GM12878 (cell line): ENCODE measurements at regions not wholly inside any gene's neighbourhood (a gene's known extent, or its start where the extent isn't known, plus 50 kb on each side); places are given as distances from the start of the nearest gene placed in this dataset.
A peak's percentile ranks its signal among the peaks of the same experiment; 100 is the strongest.

ENCODE experiments used
- ASH2L ChIP-seq: fragments of 300-600, 200-600 bp; sonication (generic); IDR thresholded peaks from 2 replicates; pipeline ENCODE4 v1.6.1; 2017; ENCODE audit warnings: low read depth, mild to moderate bottlenecking, borderline replicate concordance
- ATF7 ChIP-seq: fragments of 450-650 bp; IDR thresholded peaks from 2 replicates; pipeline ENCODE4 v1.6.1; 2016; ENCODE audit warnings: low read depth, mild to moderate bottlenecking
- BCL11A ChIP-seq: IDR thresholded peaks from 2 replicates; pipeline ENCODE4 v1.6.1; 2011; ENCODE audit warnings: low read depth, low read length
- CHD2 ChIP-seq: IDR thresholded peaks from 2 replicates; pipeline ENCODE4 v1.6.1; 2011; ENCODE audit warnings: low read depth, low read length, improper control_type of control experiment, borderline replicate concordance
- CHD4 ChIP-seq: fragments of 200-600 bp; sonication (generic); IDR thresholded peaks from 2 replicates; pipeline ENCODE4 v1.6.1; 2016; ENCODE audit warnings: mild to moderate bottlenecking
- CREB1 ChIP-seq: IDR thresholded peaks from 2 replicates; pipeline ENCODE4 v1.6.1; 2012; ENCODE audit warnings: low read depth, mild to moderate bottlenecking, inconsistent platforms
- DPF2 ChIP-seq: fragments of 450-650 bp; IDR thresholded peaks from 2 replicates; pipeline ENCODE4 v1.6.1; 2017; ENCODE audit warnings: mild to moderate bottlenecking
- HCFC1 ChIP-seq: fragments of 150-350 bp; IDR thresholded peaks from 2 replicates; pipeline ENCODE4 v1.6.1; 2014; ENCODE audit warnings: low read length
- HDAC2 ChIP-seq: fragments of 200-600 bp; sonication (generic); IDR thresholded peaks from 2 replicates; pipeline ENCODE4 v1.6.1; 2017
- IKZF1 ChIP-seq: fragments of 450-650 bp; conservative IDR thresholded peaks from 2 replicates; pipeline ENCODE4 v1.6.1; 2017; ENCODE audit warnings: antibody characterized with exemption, mild to moderate bottlenecking
- NBN ChIP-seq: fragments of 450-650 bp; IDR thresholded peaks from 2 replicates; pipeline ENCODE4 v1.6.1; 2016
- NFIC ChIP-seq: IDR thresholded peaks from 2 replicates; pipeline ENCODE4 v1.6.1; 2012; ENCODE audit warnings: low read depth, mild to moderate bottlenecking, inconsistent platforms, low read length, moderate library complexity
- NR2C2 ChIP-seq: IDR thresholded peaks from 2 replicates; pipeline ENCODE4 v1.6.1; 2011; ENCODE audit warnings: borderline replicate concordance, low read depth; ENCODE audit not compliant: control insufficient read depth, insufficient read length
- RAD51 ChIP-seq: fragments of 450-650 bp; IDR thresholded peaks from 2 replicates; pipeline ENCODE4 v1.6.1; 2016; ENCODE audit warnings: moderate library complexity, mild to moderate bottlenecking, inconsistent platforms
- RUNX3 ChIP-seq: IDR thresholded peaks from 2 replicates; pipeline ENCODE4 v1.6.1; 2012; ENCODE audit warnings: low read length, inconsistent platforms
- SIN3A ChIP-seq: IDR thresholded peaks from 2 replicates; pipeline ENCODE4 v1.6.1; 2012; ENCODE audit warnings: low read depth, low read length, improper control_type of control experiment
- SKIL ChIP-seq: fragments of 450-650 bp; IDR thresholded peaks from 2 replicates; pipeline ENCODE4 v1.6.1; 2017; ENCODE audit warnings: mild to moderate bottlenecking, low read depth, inconsistent platforms; ENCODE audit not compliant: poor library complexity, severe bottlenecking
- SP1 ChIP-seq: IDR thresholded peaks from one replicate; pipeline ENCODE4 v1.6.1; 2011; ENCODE audit warnings: low read depth, low read length
- SREBF2 ChIP-seq: IDR thresholded peaks from 2 replicates; pipeline ENCODE4 v1.6.1; 2012; ENCODE audit warnings: mild to moderate bottlenecking, low read length
- TARDBP ChIP-seq: IDR thresholded peaks from 2 replicates; pipeline ENCODE4 v1.6.1; 2016; ENCODE audit warnings: borderline replicate concordance
- TCF3 ChIP-seq: IDR thresholded peaks from 2 replicates; pipeline ENCODE4 v1.6.1; 2012; ENCODE audit warnings: low read depth, mild to moderate bottlenecking, low read length, borderline replicate concordance; ENCODE audit not compliant: insufficient read depth
- ZBED1 ChIP-seq: IDR thresholded peaks from 2 replicates; pipeline ENCODE4 v1.6.1; 2016; ENCODE audit warnings: borderline replicate concordance
- TF ChIP-seq, protein P1 (sequence below): IDR thresholded peaks from 2 replicates; pipeline ENCODE4 v1.6.1; 2011; ENCODE audit warnings: mild to moderate bottlenecking, low read depth, low read length, moderate library complexity; ENCODE audit not compliant: insufficient replicate concordance
- TF ChIP-seq, protein P2 (sequence below): IDR thresholded peaks from 2 replicates; pipeline ENCODE4 v1.6.1; 2012; ENCODE audit warnings: low read depth, low read length, improper control_type of control experiment
- TF ChIP-seq, protein P3 (sequence below): IDR thresholded peaks from 2 replicates; pipeline ENCODE4 v1.6.1; 2011; ENCODE audit warnings: borderline replicate concordance, low read depth, mild to moderate bottlenecking, moderate library complexity, low read length; ENCODE audit not compliant: insufficient read depth, poor library complexity, severe bottlenecking

DNA sequence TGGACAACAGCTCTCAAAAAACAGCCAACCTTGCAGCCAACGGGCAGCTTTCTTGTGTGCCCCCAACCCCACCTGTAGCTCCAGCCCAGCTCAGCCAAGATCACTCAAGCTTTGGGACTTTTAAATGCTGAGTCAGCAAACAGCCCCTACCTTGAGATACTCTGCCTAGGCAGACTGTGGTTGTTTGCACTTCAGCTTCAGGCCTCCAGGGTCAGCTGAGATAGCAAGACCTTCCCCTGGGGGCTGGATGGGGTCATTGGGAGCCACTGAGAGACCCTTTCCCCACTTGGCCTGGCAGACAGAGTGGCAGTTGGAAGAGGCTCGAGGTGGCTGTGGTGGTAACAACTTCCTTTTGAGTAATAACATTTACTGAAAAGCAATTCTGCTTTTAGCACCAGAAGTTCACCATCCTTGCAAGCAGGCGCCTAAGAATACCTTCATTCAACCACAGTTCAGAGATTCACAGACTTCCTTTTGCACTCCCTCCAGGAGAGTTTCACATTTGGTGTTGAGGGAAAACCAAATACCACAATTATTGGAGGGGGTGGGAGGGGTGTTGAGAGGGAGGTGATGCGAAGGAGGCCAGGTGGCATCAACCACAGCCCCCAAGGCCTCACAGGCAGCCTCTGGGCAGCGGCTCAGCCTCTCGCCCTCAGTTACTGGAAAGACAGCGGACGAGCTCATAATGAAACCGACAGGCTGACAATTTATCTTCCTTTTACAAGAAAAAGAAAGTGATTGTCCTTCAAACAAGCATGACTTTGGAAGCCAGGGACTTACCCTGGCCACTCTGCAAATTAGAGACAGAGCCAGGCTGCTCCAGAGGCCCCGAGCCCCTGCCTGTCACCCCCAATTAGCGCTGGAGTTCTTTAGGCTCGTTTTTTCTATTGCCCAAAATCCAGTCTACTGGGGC is 148.1 kb downstream of the CEBPB start (continued):
- TF ChIP-seq IKZF1 (peak; percentile 98), SREBF2 (no peak), HCFC1 (no peak), NFIC (peak; percentile 82), TARDBP (0 out of 2 replicates have a peak, but pooled peaks have one; percentile 42), CHD4 (no peak), TCF3 (peak; percentile 82; the same call in 1 of the 2 replicates), NR2C2 (no peak), ATF7 (peak; percentile 34; the same call in 1 of the 2 replicates), SIN3A (no peak), NBN (peak; percentile 84), RUNX3 (peak; percentile 93), RAD51 (no peak), HDAC2 (no peak), SKIL (peak; percentile 62), CHD2 (no peak), CREB1 (peak; percentile 44; the same call in 1 of the 2 replicates), ZBED1 (peak; percentile 67; the same call in 1 of the 2 replicates), BCL11A (peak; percentile 45; the same call in 1 of the 2 replicates), ASH2L (peak; percentile 89; the same call in 1 of the 2 replicates), DPF2 (peak; percentile 73; the same call in 1 of the 2 replicates), SP1 (no peak)
- TF ChIP-seq, protein P1, sequence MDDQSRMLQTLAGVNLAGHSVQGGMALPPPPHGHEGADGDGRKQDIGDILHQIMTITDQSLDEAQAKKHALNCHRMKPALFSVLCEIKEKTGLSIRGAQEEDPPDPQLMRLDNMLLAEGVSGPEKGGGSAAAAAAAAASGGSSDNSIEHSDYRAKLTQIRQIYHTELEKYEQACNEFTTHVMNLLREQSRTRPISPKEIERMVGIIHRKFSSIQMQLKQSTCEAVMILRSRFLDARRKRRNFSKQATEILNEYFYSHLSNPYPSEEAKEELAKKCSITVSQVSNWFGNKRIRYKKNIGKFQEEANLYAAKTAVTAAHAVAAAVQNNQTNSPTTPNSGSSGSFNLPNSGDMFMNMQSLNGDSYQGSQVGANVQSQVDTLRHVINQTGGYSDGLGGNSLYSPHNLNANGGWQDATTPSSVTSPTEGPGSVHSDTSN = peak; percentile 59
- TF ChIP-seq, protein P2, sequence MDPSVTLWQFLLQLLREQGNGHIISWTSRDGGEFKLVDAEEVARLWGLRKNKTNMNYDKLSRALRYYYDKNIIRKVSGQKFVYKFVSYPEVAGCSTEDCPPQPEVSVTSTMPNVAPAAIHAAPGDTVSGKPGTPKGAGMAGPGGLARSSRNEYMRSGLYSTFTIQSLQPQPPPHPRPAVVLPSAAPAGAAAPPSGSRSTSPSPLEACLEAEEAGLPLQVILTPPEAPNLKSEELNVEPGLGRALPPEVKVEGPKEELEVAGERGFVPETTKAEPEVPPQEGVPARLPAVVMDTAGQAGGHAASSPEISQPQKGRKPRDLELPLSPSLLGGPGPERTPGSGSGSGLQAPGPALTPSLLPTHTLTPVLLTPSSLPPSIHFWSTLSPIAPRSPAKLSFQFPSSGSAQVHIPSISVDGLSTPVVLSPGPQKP = peak; percentile 15; the same call in 1 of the 2 replicates
- TF ChIP-seq, protein P3, sequence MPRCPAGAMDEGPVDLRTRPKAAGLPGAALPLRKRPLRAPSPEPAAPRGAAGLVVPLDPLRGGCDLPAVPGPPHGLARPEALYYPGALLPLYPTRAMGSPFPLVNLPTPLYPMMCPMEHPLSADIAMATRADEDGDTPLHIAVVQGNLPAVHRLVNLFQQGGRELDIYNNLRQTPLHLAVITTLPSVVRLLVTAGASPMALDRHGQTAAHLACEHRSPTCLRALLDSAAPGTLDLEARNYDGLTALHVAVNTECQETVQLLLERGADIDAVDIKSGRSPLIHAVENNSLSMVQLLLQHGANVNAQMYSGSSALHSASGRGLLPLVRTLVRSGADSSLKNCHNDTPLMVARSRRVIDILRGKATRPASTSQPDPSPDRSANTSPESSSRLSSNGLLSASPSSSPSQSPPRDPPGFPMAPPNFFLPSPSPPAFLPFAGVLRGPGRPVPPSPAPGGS = peak; percentile 47
